WERI-Rb-1 (cell line): ENCODE measurements at regions not wholly inside any gene's neighbourhood (a gene's known extent, or its start where the extent isn't known, plus 50 kb on each side); places are given as distances from the start of the nearest gene placed in this dataset.

ENCODE experiments used
- DNase-seq: peaks from one replicate; pipeline ENCODE4 v3.0.0-alpha.2; 2020
- H3K27ac ChIP-seq: fragments of 250-450 bp; sonication (Bioruptor Pico); 2 replicates; pipeline ENCODE4 v1.5.1; 2020; ENCODE audit warnings: mild to moderate bottlenecking, moderate library complexity
- H3K27me3 ChIP-seq: fragments of 250-450 bp; sonication (Bioruptor Pico); 2 replicates; pipeline ENCODE4 v1.5.1; 2021; ENCODE audit warnings: mild to moderate bottlenecking, low read depth, moderate library complexity; ENCODE audit not compliant: insufficient read depth, severe bottlenecking
- H3K36me3 ChIP-seq: fragments of 250-450 bp; sonication (Bioruptor Pico); 2 replicates; pipeline ENCODE4 v1.5.1; 2020; ENCODE audit warnings: mild to moderate bottlenecking, moderate library complexity
- H3K4me3 ChIP-seq: 2 replicates; pipeline ENCODE4 v1.5.1; 2011; ENCODE audit warnings: low read depth, mild to moderate bottlenecking, control low read depth, low read length
- H3K9me3 ChIP-seq: fragments of 250-450 bp; sonication (Bioruptor Pico); 2 replicates; pipeline ENCODE4 v1.5.1; 2021; ENCODE audit warnings: mild to moderate bottlenecking, moderate library complexity; ENCODE audit not compliant: severe bottlenecking
- CTCF ChIP-seq: IDR thresholded peaks from 2 replicates; pipeline ENCODE4 v1.5.1; 2011; ENCODE audit warnings: low read depth, mild to moderate bottlenecking, control low read depth, inconsistent platforms, low read length

GRCh38 chr5:164375051-164375450 lies 869.6 kb downstream of the MAT2B start:
- Histone ChIP-seq H3K4me3 (no peak overlapping the region), H3K27me3 (no peaks in the 10 kb centered on the region), H3K36me3 (no peaks in the 10 kb centered on the region), H3K27ac (no peak overlapping the region), H3K9me3 (no peaks in the 10 kb centered on the region)
- no peak for TF ChIP-seq CTCF
- no peak for DNase-seq

GRCh38 chr5:164376843-164377242 lies 871.4 kb downstream of the MAT2B start:
- Histone ChIP-seq H3K9me3 (no peaks in the 10 kb centered on the region), H3K36me3 (no peaks in the 10 kb centered on the region), H3K27ac (no peak overlapping the region), H3K27me3 (no peaks in the 10 kb centered on the region), H3K4me3 (no peak overlapping the region)
- DNase-seq, result no peak
- TF ChIP-seq CTCF, result no peak

DNA sequence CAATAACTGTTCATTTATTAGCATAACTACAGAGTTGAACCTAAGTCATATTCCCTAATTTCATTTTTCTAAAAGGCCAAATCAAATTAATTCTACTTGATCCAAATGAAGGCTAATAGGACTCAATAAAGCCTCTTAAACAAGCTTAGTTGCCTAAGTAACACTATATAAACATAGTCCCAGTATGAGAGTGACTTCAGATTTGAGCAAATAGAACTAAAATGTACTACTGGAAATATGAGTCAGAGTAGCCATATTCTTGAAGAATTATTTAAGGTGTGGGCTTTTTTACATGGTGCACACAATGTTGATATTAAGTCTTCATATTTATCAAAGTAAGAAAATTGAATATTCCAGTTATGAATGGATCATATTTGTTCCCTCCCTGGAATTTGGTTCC lies 872.3 kb downstream of the MAT2B start:
- Histone ChIP-seq H3K9me3 (no peaks in the 10 kb centered on the region), H3K27me3 (no peaks in the 10 kb centered on the region), H3K27ac (no peak overlapping the region), H3K36me3 (no peaks in the 10 kb centered on the region), H3K4me3 (no peak overlapping the region)
- TF ChIP-seq CTCF, result no peak
- no peak for DNase-seq

- no peak for TF ChIP-seq CTCF
- H3K36me3 ChIP-seq, result no peaks in the 10 kb centered on the region
These were observed 878.2 kb downstream of the MAT2B start for GRCh38 chr5:164383662-164384061.

GRCh38 chr5:164392531-164392930 lies 887.1 kb downstream of the MAT2B start:
- no peak for TF ChIP-seq CTCF
- Histone ChIP-seq H3K9me3 (no peaks in the 10 kb centered on the region), H3K36me3 (no peaks in the 10 kb centered on the region), H3K27me3 (no peaks in the 10 kb centered on the region), H3K27ac (no peak overlapping the region), H3K4me3 (no peak overlapping the region)
- no peak for DNase-seq

More at GRCh38 chr5:164383662-164384061, 878.2 kb downstream of the MAT2B start:
- no peak overlapping the region for H3K27ac ChIP-seq
- no peaks in the 10 kb centered on the region for H3K9me3 ChIP-seq
- H3K27me3 ChIP-seq, result no peaks in the 10 kb centered on the region
- no peak overlapping the region for H3K4me3 ChIP-seq
- DNase-seq, result no peak

DNA sequence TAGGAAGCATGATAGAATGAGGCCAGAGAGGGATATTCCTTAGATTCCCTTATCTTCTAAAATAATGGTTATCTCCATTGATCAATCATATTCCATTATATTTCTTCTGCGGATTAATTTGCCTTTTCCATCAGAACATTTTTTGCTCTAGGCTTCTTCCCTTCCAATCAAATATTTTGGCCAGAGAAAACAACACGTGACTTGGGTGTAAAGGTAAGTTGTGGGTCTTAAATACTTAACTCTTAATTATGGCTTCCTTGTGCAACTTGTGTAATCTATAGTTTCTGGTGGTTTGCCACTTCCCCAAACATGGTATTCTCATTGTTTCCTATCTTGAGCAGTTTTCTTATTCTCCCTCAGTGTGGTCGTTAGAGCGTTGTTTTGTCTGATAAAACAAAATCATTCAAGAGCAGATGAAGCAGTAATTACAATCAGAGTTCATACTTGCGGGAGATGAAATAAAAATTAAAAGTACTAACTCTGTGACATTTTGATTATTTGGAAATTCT lies 889.3 kb downstream of the MAT2B start:
- Histone ChIP-seq H3K27ac (no peak overlapping the region), H3K9me3 (no peaks in the 10 kb centered on the region), H3K27me3 (no peaks in the 10 kb centered on the region), H3K36me3 (no peaks in the 10 kb centered on the region), H3K4me3 (no peak overlapping the region)
- no peak for DNase-seq
- TF ChIP-seq CTCF, result no peak
